GM23248 (cell line): ENCODE measurements at regions not wholly inside any gene's neighbourhood (a gene's known extent, or its start where the extent isn't known, plus 50 kb on each side); places are given as distances from the start of the nearest gene placed in this dataset. TPM values are rescaled to one million over a fixed set of nuclear protein-coding genes. Genes with fewer than 3 reads are reported as not detected.

Experiments used
- DNase-seq: peaks from one replicate; pipeline ENCODE4 v3.0.0-alpha.2; 2015
- H2AFZ ChIP-seq: fragments of 200-600 bp; sonication (generic); 2 replicates; pipeline ENCODE4 v1.6.1; 2016; ENCODE audit warnings: antibody characterized with exemption
- H3F3A ChIP-seq: fragments of 200-600 bp; sonication (generic); 2 replicates; pipeline ENCODE4 v1.6.1; 2016; ENCODE audit warnings: mild to moderate bottlenecking, antibody characterized with exemption, mixed run types; ENCODE audit not compliant: insufficient read depth
- H3K27ac ChIP-seq: fragments of 200-600 bp; sonication (generic); 2 replicates; pipeline ENCODE4 v1.5.1; 2016; ENCODE audit warnings: mild to moderate bottlenecking
- H3K27me3 ChIP-seq: fragments of 200-600 bp; sonication (generic); replicated peaks from 2 replicates; pipeline ENCODE4 v1.6.1; 2016; ENCODE audit warnings: mild to moderate bottlenecking; ENCODE audit not compliant: insufficient read depth
- H3K36me3 ChIP-seq: fragments of 200-600 bp; sonication (generic); 2 replicates; pipeline ENCODE4 v1.6.1; 2016; ENCODE audit warnings: low read depth, mild to moderate bottlenecking
- H3K4me1 ChIP-seq: fragments of 200-600 bp; sonication (generic); 2 replicates; pipeline ENCODE4 v1.6.1; 2016; ENCODE audit warnings: mild to moderate bottlenecking; ENCODE audit not compliant: insufficient read depth
- H3K4me2 ChIP-seq: fragments of 200-600 bp; sonication (generic); one replicate; pipeline ENCODE4 v1.6.1; 2016; ENCODE audit warnings: mild to moderate bottlenecking; ENCODE audit not compliant: unreplicated experiment
- H3K4me3 ChIP-seq: fragments of 200-600 bp; sonication (generic); 2 replicates; pipeline ENCODE4 v1.5.1; 2016; ENCODE audit warnings: mild to moderate bottlenecking
- H3K79me2 ChIP-seq: fragments of 200-600 bp; sonication (generic); 2 replicates; pipeline ENCODE4 v1.6.1; 2016; ENCODE audit warnings: mild to moderate bottlenecking; ENCODE audit not compliant: insufficient read depth
- H3K9ac ChIP-seq: fragments of 200-600 bp; sonication (generic); 2 replicates; pipeline ENCODE4 v1.6.1; 2016; ENCODE audit warnings: mild to moderate bottlenecking
- H3K9me2 ChIP-seq: fragments of 200-600 bp; sonication (generic); 2 replicates; pipeline ENCODE4 v1.6.1; 2016; ENCODE audit warnings: mixed run types, mild to moderate bottlenecking, moderate library complexity; ENCODE audit not compliant: insufficient read depth
- H3K9me3 ChIP-seq: fragments of 200-600 bp; sonication (generic); one replicate; pipeline ENCODE4 v1.6.1; 2017; ENCODE audit warnings: low read depth
- H4K20me1 ChIP-seq: fragments of 200-600 bp; sonication (generic); 2 replicates; pipeline ENCODE4 v1.6.0; 2016; ENCODE audit not compliant: insufficient read depth
- EZH2 ChIP-seq: fragments of 200-600 bp; sonication (generic); IDR thresholded peaks from 2 replicates; pipeline ENCODE4 v1.6.1; 2018; ENCODE audit warnings: antibody characterized with exemption, mild to moderate bottlenecking; ENCODE audit not compliant: insufficient read depth, poor library complexity, severe bottlenecking
- EZH2phosphoT487 ChIP-seq: fragments of 200-600 bp; sonication (generic); IDR thresholded peaks from 2 replicates; pipeline ENCODE4 v1.6.1; 2018; ENCODE audit warnings: antibody characterized with exemption, moderate library complexity, mild to moderate bottlenecking, low read depth; ENCODE audit not compliant: insufficient read depth
- WGBS, 2 experiments: methylation state at CpG; one replicate each; pipeline ENCODE4 v1.1.6; 2015 to 2017; ENCODE audit warnings: low lambda C conversion rate in 2 of 2, low coverage in 1 of 2; ENCODE audit errors: missing lambda C conversion rate in 2 of 2; 5-methylcytosine and 5-hydroxymethylcytosine counted together
- in situ Hi-C: fragments of 300-500 bp; cut with MboI; formaldehyde crosslinking; loops from 2 replicates; pipeline ENCODE4 v1.15.0; 2020
- small RNA-seq: library from RNA; depleted of rRNA; stranded (forward); fragments of <200 nt; gene quantifications from one replicate; pipeline ENCODE3, GENCODE V24; 2014; ENCODE audit warnings: low read depth, low replicate concordance

DNA sequence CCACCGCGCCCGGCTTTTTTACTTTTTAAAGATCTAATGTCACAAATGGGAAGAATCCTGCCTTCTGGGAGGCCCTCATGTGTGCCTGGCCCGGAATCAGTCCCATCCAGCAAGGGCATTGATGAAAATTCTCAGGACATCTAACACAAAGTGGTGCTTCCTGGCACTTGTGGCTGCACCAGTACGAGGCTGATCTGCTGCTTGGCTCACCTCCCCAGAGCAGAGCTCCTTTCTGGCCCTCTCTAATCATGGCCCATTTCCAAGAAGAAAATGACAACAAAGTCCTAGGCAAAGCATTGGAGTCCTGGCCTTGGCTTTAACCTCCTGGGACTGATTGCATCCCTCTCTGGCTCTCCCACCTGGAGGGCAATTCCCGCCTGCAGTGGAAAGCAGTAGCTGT lies 50.7 kb upstream of the SIAH1 start:
- no peak overlapping the region for H3K9ac ChIP-seq
- H4K20me1 ChIP-seq: no peaks in the 10 kb centered on the region
- in situ Hi-C loops: no loop called here
- H3K27me3 ChIP-seq: no peaks in the 10 kb centered on the region
- no peak for DNase-seq
- no peaks in the 10 kb centered on the region for H3K79me2 ChIP-seq
- H3K9me2 ChIP-seq: no peaks in the 10 kb centered on the region
- H3K9me3 ChIP-seq: no peaks in the 10 kb centered on the region
- TF ChIP-seq EZH2 (no peak), EZH2phosphoT487 (no peak)
- no peaks in the 10 kb centered on the region for H3F3A ChIP-seq
- no peak overlapping the region for H3K4me3 ChIP-seq
- WGBS, 2 experiments: 81% methylated on average over 6 of the region's 6 CpGs
- H3K36me3 ChIP-seq: no peaks in the 10 kb centered on the region
- H3K4me2 ChIP-seq: no peak overlapping the region
- no peak overlapping the region for H3K27ac ChIP-seq
- H2AFZ ChIP-seq: no peak overlapping the region
- H3K4me1 ChIP-seq: no peaks in the 10 kb centered on the region

- Histone ChIP-seq H3K27ac (no peak overlapping the region), H3K36me3 (no peaks in the 10 kb centered on the region), H3F3A (no peaks in the 10 kb centered on the region), H3K4me3 (no peak overlapping the region), H3K9ac (no peak overlapping the region), H3K4me2 (no peak overlapping the region), H3K9me2 (no peaks in the 10 kb centered on the region), H3K79me2 (no peaks in the 10 kb centered on the region), H3K27me3 (no peaks in the 10 kb centered on the region), H4K20me1 (no peaks in the 10 kb centered on the region), H2AFZ (no peak overlapping the region), H3K9me3 (no peaks in the 10 kb centered on the region), H3K4me1 (no peaks in the 10 kb centered on the region)
- no peak for DNase-seq
- TF ChIP-seq EZH2phosphoT487 (no peak), EZH2 (no peak)
- 73 to 74% methylated on average over 7 of the region's 7 CpGs for WGBS, 2 experiments
- in situ Hi-C loops: no loop called here
Observed at GRCh38 chr16:48435318-48435680, 50.1 kb upstream of the SIAH1 start.

Small RNA genes in the stretch of these regions (small RNA-seq; reads per million reads assigned to genes)
- not detected for gene AC026470.1
